Body of pancreas (tissue), 4 donors: ENCODE measurements at regions not wholly inside any gene's neighbourhood (a gene's known extent, or its start where the extent isn't known, plus 50 kb on each side); places are given as distances from the start of the nearest gene placed in this dataset.

ENCODE experiments used
- ATAC-seq: fragments of 150-250 bp; one replicate; pipeline ENCODE4 v1.9.1; 2016
- DNase-seq, 4 donors: peaks; one replicate each; pipeline ENCODE4 v3.0.0-alpha.2; 2019
- H3K27ac ChIP-seq, 4 donors: fragments of 200-600 bp; sonication (generic); 1 replicate in 3 of 4; 2 replicates in 1 of 4; pipeline versions ENCODE4 v1.5.1 to v1.6.1; 2016 to 2019; ENCODE audit warnings: mild to moderate bottlenecking in 1 of 4, mixed read lengths in 1 of 4, moderate library complexity in 1 of 4
- H3K27me3 ChIP-seq, 2 donors: fragments of 200-600 bp; sonication (generic); one replicate each; pipeline ENCODE4 v1.6.0; 2016; ENCODE audit warnings: mild to moderate bottlenecking in 1 of 2
- H3K36me3 ChIP-seq, 2 donors: fragments of 200-600 bp; sonication (generic); replicated peaks in 1 of 2; 2 replicates each; pipeline ENCODE4 v1.5.1; 2016; ENCODE audit warnings: low read depth in 2 of 2; ENCODE audit not compliant: insufficient read depth in 1 of 2
- H3K4me1 ChIP-seq: fragments of 200-600 bp; sonication (generic); one replicate; pipeline ENCODE4 v1.6.0; 2016
- H3K4me3 ChIP-seq, 2 donors: fragments of 200-600 bp; sonication (generic); 1 replicate in 1 of 2; 2 replicates in 1 of 2; pipeline ENCODE4 v1.5.1; 2016 to 2019
- H3K9me3 ChIP-seq, 3 donors: fragments of 200-600 bp; sonication (generic); 1 replicate in 2 of 3; 2 replicates in 1 of 3; pipeline ENCODE4 v1.5.1; 2016
- CTCF ChIP-seq, 7 experiments: fragments of 450-650 bp in 4 of 7; fragments of 200-600 bp in 3 of 7; sonication (generic) in 3 of 7; IDR thresholded peaks; one replicate each; pipeline ENCODE4 v1.5.1; 2016 to 2019; ENCODE audit warnings: antibody characterized with exemption in 7 of 7
- POLR2A ChIP-seq, 3 donors: fragments of 450-650 bp; IDR thresholded peaks; one replicate each; pipeline ENCODE4 v1.6.1; 2016; ENCODE audit warnings: antibody characterized with exemption in 3 of 3, mild to moderate bottlenecking in 2 of 3
- WGBS, 2 donors: methylation state at CpG; one replicate each; pipeline ENCODE4 v1.1.5; 2017; 5-methylcytosine and 5-hydroxymethylcytosine counted together
- intact Hi-C: fragments of 100-400 bp; cut with DNase I; formaldehyde crosslinking; loops from one replicate; pipeline ENCODE4 v1.15.1; 2023

- Histone ChIP-seq H3K27ac (no peak overlapping the region), H3K4me3 (no peak overlapping the region), H3K27me3 (no peaks in the 10 kb centered on the region), H3K4me1 (no peaks in the 10 kb centered on the region), H3K9me3 (no peaks in the 10 kb centered on the region), H3K36me3 (no peaks in the 10 kb centered on the region)
- ATAC-seq: no peak
- intact Hi-C loops: no loop called here
- 92% methylated on average over 2 to 6 of the region's 6 CpGs for WGBS, 2 donors
- no peak for DNase-seq
- TF ChIP-seq CTCF (IDR thresholded peaks at IDR 0.05) (no peak), POLR2A (IDR thresholded peaks at IDR 0.05) (no peak)
Measured at GRCh38 chr2:8393506-8393905, 288.4 kb upstream of the ID2 start.

GRCh38 chr2:8394131-8394530, 287.7 kb upstream of the ID2 start:
- intact Hi-C loops: no loop called here
- 81 to 91% methylated on average over 5 of the region's 5 CpGs for WGBS, 2 donors

GRCh38 chr2:8394569-8395359, 287.1 kb upstream of the ID2 start:
- WGBS, 2 donors: 92 to 96% methylated on average over 9 of the region's 9 CpGs
- Histone ChIP-seq H3K4me1 (no peaks in the 10 kb centered on the region), H3K4me3 (no peak overlapping the region), H3K9me3 (no peaks in the 10 kb centered on the region), H3K27ac (no peak overlapping the region), H3K27me3 (no peaks in the 10 kb centered on the region), H3K36me3 (no peaks in the 10 kb centered on the region)
- DNase-seq (no peak), ATAC-seq (no peak)
- TF ChIP-seq CTCF (IDR thresholded peaks at IDR 0.05): no peak
- TF ChIP-seq POLR2A (IDR thresholded peaks at IDR 0.05): no peak
- intact Hi-C loops: no loop called here

More at GRCh38 chr2:8394131-8394530, 287.7 kb upstream of the ID2 start:
- Histone ChIP-seq H3K9me3 (no peaks in the 10 kb centered on the region), H3K27ac (no peak overlapping the region), H3K27me3 (no peaks in the 10 kb centered on the region), H3K36me3 (no peaks in the 10 kb centered on the region), H3K4me1 (no peaks in the 10 kb centered on the region), H3K4me3 (no peak overlapping the region)
- no peak for ATAC-seq
- TF ChIP-seq POLR2A (IDR thresholded peaks at IDR 0.05) (no peak), CTCF (IDR thresholded peaks at IDR 0.05) (no peak)
- no peak for DNase-seq

GRCh38 chr2:8395718-8396117, 286.1 kb upstream of the ID2 start:
- Histone ChIP-seq H3K27me3 (no peaks in the 10 kb centered on the region), H3K4me3 (no peak overlapping the region), H3K27ac (no peak overlapping the region), H3K9me3 (no peaks in the 10 kb centered on the region), H3K4me1 (no peaks in the 10 kb centered on the region), H3K36me3 (no peaks in the 10 kb centered on the region)
- WGBS, 2 donors: 57 to 83% methylated on average over 1 of the region's 1 CpG
- no peak for DNase-seq
- TF ChIP-seq CTCF (IDR thresholded peaks at IDR 0.05): no peak
- no peak for TF ChIP-seq POLR2A (IDR thresholded peaks at IDR 0.05)
- intact Hi-C loops: no loop called here
- no peak for ATAC-seq
